ENCODE measurements at regions not wholly inside any gene's neighbourhood (a gene's known extent, or its start where the extent isn't known, plus 50 kb on each side); places are given as distances from the start of the nearest gene placed in this dataset.

- Mint-ChIP-seq H3K27me3 (peaks cover 14% of the 10 kb centered on the region), H3K4me3 (no peak overlapping the region), H3K27ac (no peak overlapping the region), H3K36me3 (peaks cover under 1% of the 10 kb centered on the region), H3K9me3 (ENCODE audit: low read depth) (peaks cover 1% of the 10 kb centered on the region), H3K4me1 (ENCODE audit: low read depth) (no peaks in the 10 kb centered on the region)
Measured at GRCh38 chr5:176173647-176174046, 64.6 kb upstream of the SIMC1 start.

GRCh38 chr5:176174345-176175025 lies 63.7 kb upstream of the SIMC1 start:
- peaks cover 4% of the 10 kb centered on the region for H3K9me3 Mint-ChIP-seq (ENCODE audit: low read depth)
- H3K4me1 Mint-ChIP-seq (ENCODE audit: low read depth), result no peaks in the 10 kb centered on the region
- no peak overlapping the region for H3K4me3 Mint-ChIP-seq

GRCh38 chr5:176175101-176175852 lies 62.9 kb upstream of the SIMC1 start:
- H3K36me3 Mint-ChIP-seq, result peaks cover 2% of the 10 kb centered on the region
- H3K4me1 Mint-ChIP-seq (ENCODE audit: low read depth), result no peaks in the 10 kb centered on the region
- H3K4me3 Mint-ChIP-seq, result no peak overlapping the region
- H3K9me3 Mint-ChIP-seq (ENCODE audit: low read depth), result peaks cover 4% of the 10 kb centered on the region
- peaks cover 18% of the 10 kb centered on the region for H3K27me3 Mint-ChIP-seq
- H3K27ac Mint-ChIP-seq, result no peak overlapping the region

More at GRCh38 chr5:176174345-176175025, 63.7 kb upstream of the SIMC1 start:
- Mint-ChIP-seq H3K36me3 (peaks cover 2% of the 10 kb centered on the region), H3K27ac (no peak overlapping the region), H3K27me3 (peaks cover 16% of the 10 kb centered on the region)

GRCh38 chr5:176176231-176176630 lies 62.0 kb upstream of the SIMC1 start:
- H3K4me1 Mint-ChIP-seq (ENCODE audit: low read depth), result no peaks in the 10 kb centered on the region
- no peak overlapping the region for H3K4me3 Mint-ChIP-seq
- no peak overlapping the region for H3K27ac Mint-ChIP-seq
- H3K36me3 Mint-ChIP-seq, result peaks cover 2% of the 10 kb centered on the region
- H3K27me3 Mint-ChIP-seq, result peaks cover 18% of the 10 kb centered on the region
- H3K9me3 Mint-ChIP-seq (ENCODE audit: low read depth), result peaks cover 4% of the 10 kb centered on the region

- peaks cover 18% of the 10 kb centered on the region for H3K27me3 Mint-ChIP-seq
- no peaks in the 10 kb centered on the region for H3K4me1 Mint-ChIP-seq (ENCODE audit: low read depth)
- no peak overlapping the region for H3K27ac Mint-ChIP-seq
Measured at GRCh38 chr5:176178789-176179188, 59.4 kb upstream of the SIMC1 start.

GRCh38 chr5:176180339-176180738 lies 57.9 kb upstream of the SIMC1 start:
- Mint-ChIP-seq H3K27me3 (peaks cover 18% of the 10 kb centered on the region), H3K4me1 (ENCODE audit: low read depth) (no peaks in the 10 kb centered on the region), H3K9me3 (ENCODE audit: low read depth) (peaks cover 4% of the 10 kb centered on the region), H3K4me3 (no peak overlapping the region), H3K36me3 (peaks cover 2% of the 10 kb centered on the region), H3K27ac (no peak overlapping the region)

More at GRCh38 chr5:176178789-176179188, 59.4 kb upstream of the SIMC1 start:
- H3K9me3 Mint-ChIP-seq (ENCODE audit: low read depth), result peaks cover 4% of the 10 kb centered on the region
- H3K4me3 Mint-ChIP-seq, result no peak overlapping the region
- peaks cover 2% of the 10 kb centered on the region for H3K36me3 Mint-ChIP-seq

- Mint-ChIP-seq H3K27ac (no peak overlapping the region), H3K4me1 (ENCODE audit: low read depth) (no peaks in the 10 kb centered on the region), H3K36me3 (peaks cover 2% of the 10 kb centered on the region), H3K9me3 (ENCODE audit: low read depth) (peaks cover 4% of the 10 kb centered on the region), H3K27me3 (peaks cover 14% of the 10 kb centered on the region), H3K4me3 (no peak overlapping the region)
Measured at GRCh38 chr5:176180781-176181180, 57.4 kb upstream of the SIMC1 start.

- Mint-ChIP-seq H3K4me1 (ENCODE audit: low read depth) (no peaks in the 10 kb centered on the region), H3K9me3 (ENCODE audit: low read depth) (peaks cover 4% of the 10 kb centered on the region), H3K4me3 (no peak overlapping the region), H3K27ac (no peak overlapping the region), H3K36me3 (peaks cover 2% of the 10 kb centered on the region), H3K27me3 (peaks cover 11% of the 10 kb centered on the region)
Measured at GRCh38 chr5:176181271-176181855, 56.9 kb upstream of the SIMC1 start.

- H3K9me3 Mint-ChIP-seq (ENCODE audit: low read depth), result peaks cover 4% of the 10 kb centered on the region
- H3K27ac Mint-ChIP-seq, result no peak overlapping the region
- peaks cover 5% of the 10 kb centered on the region for H3K27me3 Mint-ChIP-seq
- H3K36me3 Mint-ChIP-seq, result peaks cover 2% of the 10 kb centered on the region
- H3K4me3 Mint-ChIP-seq, result no peak overlapping the region
- H3K4me1 Mint-ChIP-seq (ENCODE audit: low read depth), result no peaks in the 10 kb centered on the region
Measured at GRCh38 chr5:176183321-176184074, 54.7 kb upstream of the SIMC1 start.

GRCh38 chr5:176184608-176185132 lies 53.6 kb upstream of the SIMC1 start:
- Mint-ChIP-seq H3K9me3 (ENCODE audit: low read depth) (no peaks in the 10 kb centered on the region), H3K4me3 (no peak overlapping the region), H3K36me3 (no peaks in the 10 kb centered on the region), H3K27me3 (peaks cover 2% of the 10 kb centered on the region), H3K4me1 (ENCODE audit: low read depth) (no peaks in the 10 kb centered on the region), H3K27ac (no peak overlapping the region)

GRCh38 chr5:176185133-176185733 lies 53.0 kb upstream of the SIMC1 start:
- no peaks in the 10 kb centered on the region for H3K36me3 Mint-ChIP-seq
- no peak overlapping the region for H3K4me3 Mint-ChIP-seq
- H3K27ac Mint-ChIP-seq, result no peak overlapping the region
- H3K9me3 Mint-ChIP-seq (ENCODE audit: low read depth), result no peaks in the 10 kb centered on the region
- no peaks in the 10 kb centered on the region for H3K27me3 Mint-ChIP-seq
- H3K4me1 Mint-ChIP-seq (ENCODE audit: low read depth), result no peaks in the 10 kb centered on the region

GRCh38 chr5:176186107-176186506 lies 52.1 kb upstream of the SIMC1 start:
- H3K4me1 Mint-ChIP-seq (ENCODE audit: low read depth), result no peaks in the 10 kb centered on the region
- H3K27me3 Mint-ChIP-seq, result no peaks in the 10 kb centered on the region
- no peak overlapping the region for H3K4me3 Mint-ChIP-seq
- H3K36me3 Mint-ChIP-seq, result no peaks in the 10 kb centered on the region
- no peaks in the 10 kb centered on the region for H3K9me3 Mint-ChIP-seq (ENCODE audit: low read depth)
- no peak overlapping the region for H3K27ac Mint-ChIP-seq

- Mint-ChIP-seq H3K36me3 (no peaks in the 10 kb centered on the region), H3K27me3 (no peaks in the 10 kb centered on the region), H3K4me3 (no peak overlapping the region), H3K27ac (no peak overlapping the region), H3K9me3 (ENCODE audit: low read depth) (no peaks in the 10 kb centered on the region), H3K4me1 (ENCODE audit: low read depth) (no peaks in the 10 kb centered on the region)
Measured at GRCh38 chr5:176187276-176188062, 50.8 kb upstream of the SIMC1 start.

- Mint-ChIP-seq H3K4me3 (no peak overlapping the region), H3K27me3 (no peaks in the 10 kb centered on the region), H3K27ac (no peak overlapping the region), H3K4me1 (ENCODE audit: low read depth) (no peaks in the 10 kb centered on the region), H3K9me3 (ENCODE audit: low read depth) (no peaks in the 10 kb centered on the region), H3K36me3 (no peaks in the 10 kb centered on the region)
Measured at GRCh38 chr5:176188085-176188484, 50.1 kb upstream of the SIMC1 start.
